ENCODE measurements at regions not wholly inside any gene's neighbourhood (a gene's known extent, or its start where the extent isn't known, plus 50 kb on each side); places are given as distances from the start of the nearest gene placed in this dataset.

DNA sequence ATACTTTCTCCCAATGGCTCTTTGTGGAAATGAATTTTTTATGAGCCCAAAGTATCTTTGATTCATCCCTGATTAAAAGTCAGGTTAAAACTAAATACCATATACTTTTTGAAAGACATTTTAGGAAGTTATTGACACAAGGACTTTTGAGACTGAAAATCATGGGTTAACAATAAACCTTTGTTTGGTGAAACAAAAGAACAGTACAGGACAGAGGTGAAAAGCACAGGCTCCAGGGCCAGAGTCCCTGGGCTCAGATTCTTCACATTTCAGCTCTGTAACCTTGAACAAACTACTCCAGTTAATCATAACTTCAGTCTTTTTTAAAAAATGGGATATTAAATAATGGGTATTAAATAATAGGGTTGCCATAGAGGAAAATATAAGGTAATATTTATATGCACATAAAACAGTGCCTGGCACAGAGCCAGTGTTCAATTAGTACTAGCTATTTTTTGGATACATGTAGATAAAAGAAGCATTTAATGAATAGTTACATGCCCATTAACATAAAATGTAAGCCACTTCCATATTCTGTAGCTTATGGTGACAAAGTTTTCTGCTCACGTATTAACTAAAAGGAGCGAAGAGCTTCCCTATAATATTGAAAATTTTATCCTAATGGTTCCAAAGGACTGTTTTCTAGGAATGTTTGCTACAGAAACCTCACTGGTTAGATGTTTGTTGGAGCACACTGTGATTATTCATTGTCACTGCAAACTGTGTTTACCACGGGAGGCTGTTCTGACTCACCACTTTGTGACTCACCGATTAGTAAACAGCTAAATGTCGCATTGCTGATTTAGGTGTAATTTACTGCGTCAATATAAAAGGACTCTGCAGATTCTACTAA, 255.4 kb downstream of the DAD1 start:
- no peak for DNase-seq

- no peak for DNase-seq
Measured at GRCh38 chr14:22332686-22333421, 256.2 kb downstream of the DAD1 start.

DNA sequence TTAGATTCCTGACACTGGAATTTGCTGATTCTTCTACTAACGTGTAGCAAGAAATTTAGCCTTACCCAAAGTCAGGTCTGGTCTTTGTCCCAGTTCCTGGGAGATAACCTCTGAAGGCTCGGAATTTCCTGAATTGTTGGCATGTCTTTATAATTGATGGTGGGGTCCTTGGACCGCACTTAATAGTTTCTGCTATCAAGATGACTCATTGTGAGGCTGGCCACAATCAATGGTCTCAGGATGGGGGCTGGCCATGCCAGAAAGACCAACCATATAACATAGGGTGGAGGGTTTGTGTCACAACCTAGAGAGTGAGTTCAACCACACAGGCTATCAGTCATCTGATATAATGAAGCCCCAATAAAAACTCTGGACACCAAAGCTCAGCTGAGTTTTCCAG, 259.7 kb downstream of the DAD1 start:
- DNase-seq: no peak

DNA sequence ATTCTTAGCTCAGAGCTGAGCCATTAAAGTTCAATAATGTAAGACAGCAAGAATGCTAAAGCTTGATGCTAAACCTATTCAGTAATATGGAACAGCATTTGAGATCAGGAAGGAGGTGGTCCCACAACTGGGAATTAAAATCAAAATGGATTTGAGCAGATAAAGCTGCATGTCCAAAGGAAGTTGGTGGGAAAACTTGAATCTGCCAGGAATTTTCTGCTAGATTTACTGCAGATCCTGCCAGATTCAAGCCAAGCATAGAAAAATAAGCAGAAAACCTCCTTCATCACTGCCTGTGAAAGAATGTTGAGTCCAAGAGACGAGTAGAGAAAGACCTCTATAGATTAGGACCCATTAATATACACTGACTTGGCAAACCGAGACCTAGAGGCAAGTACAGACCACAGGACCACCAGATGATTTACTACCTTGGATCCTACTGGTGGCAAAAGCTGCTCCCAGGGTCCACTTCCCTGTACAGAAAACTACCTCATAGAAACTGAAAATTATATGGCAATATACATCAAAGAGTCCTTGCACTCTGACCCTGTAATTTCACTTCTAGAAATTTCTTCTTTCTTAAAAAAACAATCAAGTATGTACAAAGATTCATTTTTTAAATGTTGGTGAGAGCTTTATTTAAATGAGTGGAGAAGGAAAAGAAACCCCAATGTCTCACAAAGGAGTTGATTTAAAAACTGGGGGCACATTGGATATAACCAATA, 263.2 kb downstream of the DAD1 start:
- no peak for DNase-seq

DNA sequence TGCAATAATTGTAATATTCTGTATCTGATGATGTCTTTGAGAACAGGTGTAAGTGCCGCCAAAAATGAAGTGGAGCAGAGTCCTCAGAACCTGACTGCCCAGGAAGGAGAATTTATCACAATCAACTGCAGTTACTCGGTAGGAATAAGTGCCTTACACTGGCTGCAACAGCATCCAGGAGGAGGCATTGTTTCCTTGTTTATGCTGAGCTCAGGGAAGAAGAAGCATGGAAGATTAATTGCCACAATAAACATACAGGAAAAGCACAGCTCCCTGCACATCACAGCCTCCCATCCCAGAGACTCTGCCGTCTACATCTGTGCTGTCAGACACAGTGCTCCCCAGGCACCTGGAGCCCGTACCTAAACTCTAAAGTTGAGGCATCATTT, 268.7 kb downstream of the DAD1 start:
- no peak for DNase-seq

DNA sequence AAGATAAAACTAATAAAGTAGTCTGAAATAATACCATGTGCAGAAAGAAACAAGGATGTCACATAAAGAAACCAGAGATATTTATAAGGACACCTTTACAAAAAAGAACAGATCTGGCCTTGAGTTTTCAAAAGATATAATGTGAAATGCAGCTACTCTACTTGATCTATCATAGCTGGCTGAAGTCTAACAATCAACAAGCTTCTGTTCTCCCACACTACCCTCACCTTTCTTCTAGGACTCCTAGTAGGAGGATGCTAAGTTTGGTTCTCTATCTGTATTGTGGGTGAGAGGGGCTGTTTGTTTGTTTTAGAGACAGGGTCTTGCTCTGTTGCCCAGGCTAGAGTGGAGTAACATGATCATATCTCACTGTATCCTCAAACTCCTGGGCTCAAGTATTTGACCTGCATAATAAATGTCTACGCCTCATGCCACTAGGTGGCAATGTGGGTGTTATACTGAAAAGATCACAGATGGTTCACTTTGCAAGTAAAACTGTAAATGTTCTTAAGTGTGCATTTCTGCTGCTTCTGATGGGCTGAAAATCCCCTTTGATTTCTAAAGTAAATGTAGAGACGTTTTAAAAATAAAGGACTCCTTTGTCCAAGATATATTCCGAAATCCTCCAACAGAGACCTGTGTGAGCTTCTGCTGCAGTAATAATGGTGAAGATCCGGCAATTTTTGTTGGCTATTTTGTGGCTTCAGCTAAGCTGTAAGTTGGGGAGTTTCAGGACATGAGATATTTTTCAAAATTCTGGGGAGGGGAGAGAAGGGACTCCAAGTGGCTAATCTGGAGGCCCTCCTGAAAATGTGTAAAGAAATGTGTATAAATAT, 269.3 kb downstream of the DAD1 start:
- peak; percentile 67 for DNase-seq

DNA sequence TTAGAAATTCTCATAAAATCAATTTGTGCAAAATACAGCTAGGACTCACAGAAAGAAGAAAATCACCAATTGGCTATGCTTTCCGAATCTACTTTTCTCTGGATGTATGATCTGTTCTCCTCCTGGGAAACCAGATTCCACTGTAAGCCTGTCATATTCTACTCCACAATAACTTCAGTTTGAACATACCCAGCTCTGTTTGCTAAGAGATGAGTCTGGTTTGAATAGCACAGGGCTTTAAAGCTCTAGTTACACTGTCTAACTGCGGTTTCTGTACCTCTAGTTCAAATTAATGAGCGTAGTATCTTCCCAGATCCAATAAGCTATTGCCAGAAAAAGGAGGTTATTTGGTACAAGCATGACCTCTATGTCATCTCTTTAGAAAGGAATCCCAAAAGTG, 270.1 kb downstream of the DAD1 start:
- no peak for DNase-seq

- no peak for DNase-seq
Measured at GRCh38 chr14:22316473-22316872, 272.6 kb downstream of the DAD1 start.

- no peak for DNase-seq
Measured at GRCh38 chr14:22315336-22315735, 273.7 kb downstream of the DAD1 start.

GRCh38 chr14:22314183-22314820, 274.7 kb downstream of the DAD1 start:
- DNase-seq: peak; percentile 72

GRCh38 chr14:22313172-22313801, 275.7 kb downstream of the DAD1 start:
- DNase-seq: no peak

DNA sequence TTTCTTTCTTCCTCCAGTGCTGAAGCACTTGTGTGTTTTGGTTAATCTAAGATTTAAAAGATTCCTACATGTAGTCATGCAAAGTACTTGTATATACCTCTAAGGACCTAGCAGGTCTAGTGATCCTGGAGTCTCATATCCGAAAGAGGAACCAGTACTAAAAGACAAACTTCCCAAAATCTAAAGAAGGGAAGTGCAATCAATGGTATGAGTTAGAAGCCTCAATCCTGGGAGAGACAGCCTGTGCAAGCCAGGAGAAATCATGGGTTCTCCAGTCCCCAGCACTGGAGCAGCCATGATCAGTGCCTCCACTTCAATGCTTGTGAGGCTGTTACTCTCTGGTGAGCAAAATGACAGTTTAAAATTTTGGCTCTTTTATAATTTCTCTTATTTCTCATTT, 277.4 kb downstream of the DAD1 start:
- no peak for DNase-seq

- DNase-seq: no peak
Measured at GRCh38 chr14:22305607-22306006, 283.4 kb downstream of the DAD1 start.

GRCh38 chr14:22304326-22304725, 284.7 kb downstream of the DAD1 start:
- no peak for DNase-seq

GRCh38 chr14:22303589-22304195, 285.3 kb downstream of the DAD1 start:
- DNase-seq: peak; percentile 8

GRCh38 chr14:22300646-22301045, 288.4 kb downstream of the DAD1 start:
- DNase-seq: no peak

DNA sequence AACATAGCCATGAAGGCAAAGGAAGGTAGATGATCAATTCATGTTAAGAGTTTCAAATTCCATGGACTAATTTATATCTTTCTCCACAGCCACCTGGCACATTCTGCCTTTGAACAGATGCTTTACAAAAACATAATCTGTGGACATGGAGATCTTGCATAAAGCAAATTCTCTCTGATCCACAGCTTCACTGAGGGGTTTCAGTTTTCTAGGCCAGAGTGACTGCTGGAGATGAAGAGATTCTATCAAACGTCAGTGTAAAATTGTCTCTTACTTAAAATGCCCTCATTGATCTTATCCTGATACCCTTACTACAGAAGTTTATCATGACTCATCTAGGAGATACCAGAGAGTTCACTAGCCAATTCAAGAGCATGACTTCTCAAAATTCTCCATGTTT, 291.6 kb downstream of the DAD1 start:
- no peak for DNase-seq

DNA sequence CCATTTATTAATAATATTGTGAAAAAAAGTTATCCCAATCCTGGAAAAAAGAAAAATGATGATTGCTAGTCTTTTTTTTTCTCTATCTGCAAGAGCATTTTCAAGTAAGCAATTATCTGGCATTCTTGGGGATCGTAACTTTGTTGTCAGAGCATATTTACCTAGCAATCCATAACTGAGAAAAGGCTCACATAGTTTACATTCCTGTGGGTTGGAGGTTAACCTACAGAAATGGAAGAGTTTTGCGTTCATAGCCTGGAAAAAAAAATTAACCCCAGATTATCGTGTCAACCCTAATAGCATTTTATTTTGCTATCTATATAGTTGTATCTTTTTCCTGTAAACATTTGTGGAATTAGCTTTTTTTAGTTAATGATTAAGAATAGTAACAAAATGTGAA, 292.3 kb downstream of the DAD1 start:
- DNase-seq: no peak

DNA sequence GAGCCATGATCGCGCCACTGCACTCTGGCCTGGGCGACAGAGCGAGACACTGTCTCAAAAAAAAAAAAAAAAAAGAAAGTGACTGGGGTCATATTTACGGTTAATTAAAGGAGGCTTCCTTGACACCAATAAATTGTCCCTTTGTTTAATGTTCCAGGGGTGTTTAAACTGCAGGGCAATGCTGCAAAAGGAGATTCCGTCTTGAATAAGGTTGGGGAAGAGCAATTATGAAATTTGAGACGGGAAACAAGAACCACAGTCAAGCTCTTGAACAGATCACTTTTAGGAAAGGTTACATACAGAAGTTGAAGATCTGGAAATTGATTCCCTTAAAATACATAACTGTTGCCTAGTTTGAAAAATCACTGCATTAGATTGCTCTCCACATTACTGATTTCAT, 292.9 kb downstream of the DAD1 start:
- DNase-seq: no peak

GRCh38 chr14:22291406-22291805, 297.6 kb downstream of the DAD1 start:
- DNase-seq: no peak

GRCh38 chr14:22289570-22289969, 299.5 kb downstream of the DAD1 start:
- no peak for DNase-seq

All from hematopoietic multipotent progenitor cell treated with erythropoietin and hydrocortisone succinate and interleukin-3 and kit ligand, for 8 days (in vitro differentiated cells).